HCT116 (cell line): ENCODE measurements at regions not wholly inside any gene's neighbourhood (a gene's known extent, or its start where the extent isn't known, plus 50 kb on each side); places are given as distances from the start of the nearest gene placed in this dataset.

Experiments
- ATAC-seq: fragments of 200-7000 bp; cut with Tn5 transposase; 2 replicates; pipeline ENCODE4 v1.9.1; 2020; ENCODE audit warnings: mild to moderate bottlenecking, moderate library complexity
- BruUV-seq: library from RNA; stranded (reverse); fragments of 400-500 nt; replicated peaks from 2 replicates; lab custom pipeline; 2021; lab: Mats Ljungman, UMichigan
- CTCF ChIA-PET: fragments of 300-600 bp; sonication (Branson Sonifier 250); formaldehyde crosslinking; loops from one replicate; lab custom pipeline; 2021; ENCODE audit warnings: antibody characterized with exemption; lab: Charles Lee
- POLR2A ChIA-PET: fragments of 300-600, 350-600 bp; sonication (Branson Sonifier 250); formaldehyde crosslinking; loops from one replicate; lab custom pipeline; 2021; ENCODE audit warnings: antibody characterized with exemption; lab: Charles Lee
- RAD21 ChIA-PET, 2 experiments: fragments of 300-600 bp; sonication (Branson Sonifier 250); formaldehyde crosslinking; loops; one replicate each; lab custom pipeline; 2023; ENCODE audit warnings: low total read pairs in 2 of 2; ENCODE audit not compliant: uncharacterized antibody in 2 of 2, unreplicated experiment in 2 of 2, low non-redundant PET in 1 of 2; lab: Charles Lee
- DNase-seq: peaks from one replicate; pipeline ENCODE4 v3.0.0-alpha.2; 2010; ENCODE audit warnings: low read depth, low spot score
- H2AFZ ChIP-seq: fragments of 200-600 bp; shearing (Covaris generic), sonication (generic); 2 replicates; pipeline ENCODE4 v1.6.1; 2017; ENCODE audit warnings: low read depth, mixed run types, mixed read lengths, antibody characterized with exemption, low read length; ENCODE audit not compliant: poor library complexity, severe bottlenecking
- H3K27ac ChIP-seq: 2 replicates; pipeline ENCODE4 v1.5.1; 2012; ENCODE audit warnings: low read depth, low read length
- H3K27me3 ChIP-seq: fragments of 200-600 bp; sonication (generic); 2 replicates; pipeline ENCODE4 v1.6.1; 2016; ENCODE audit warnings: mixed run types, low read length, mixed read lengths; ENCODE audit not compliant: insufficient read depth
- H3K36me3 ChIP-seq, 2 experiments: fragments of 200-500 bp in 1 of 2; fragments of 200-600 bp in 1 of 2; sonication (Bioruptor generic) in 1 of 2; sonication (generic) in 1 of 2; 2 replicates each; pipeline versions ENCODE4 v1.5.1 to v1.6.1; 2014 to 2016; ENCODE audit warnings: low read length in 2 of 2, inconsistent platforms in 1 of 2, mixed read lengths in 1 of 2, mixed run types in 1 of 2; ENCODE audit not compliant: insufficient read depth in 2 of 2, control insufficient read depth in 1 of 2
- H3K4me1 ChIP-seq, 2 experiments: fragments of 200-600 bp in 1 of 2; sonication (generic) in 1 of 2; 2 replicates each; pipeline versions ENCODE4 v1.5.1 to v1.6.1; 2012 to 2017; ENCODE audit warnings: low read length in 2 of 2, inconsistent platforms in 1 of 2, mild to moderate bottlenecking in 1 of 2, mixed read lengths in 1 of 2, mixed run types in 1 of 2, moderate library complexity in 1 of 2; ENCODE audit not compliant: insufficient read depth in 2 of 2, control insufficient read depth in 1 of 2
- H3K4me2 ChIP-seq: fragments of 200-600 bp; sonication (generic); 2 replicates; pipeline ENCODE4 v1.6.1; 2017; ENCODE audit warnings: mixed run types, low read length, mixed read lengths
- H3K4me3 ChIP-seq, 2 experiments: fragments of 200-600 bp in 1 of 2; sonication (generic) in 1 of 2; replicated peaks in 1 of 2; 2 replicates each; pipeline ENCODE4 v1.5.1; 2011 to 2016; ENCODE audit warnings: low read length in 2 of 2, control low read depth in 1 of 2, low read depth in 1 of 2, mild to moderate bottlenecking in 1 of 2, mixed read lengths in 1 of 2, mixed run types in 1 of 2
- H3K79me2 ChIP-seq: fragments of 200-600 bp; sonication (generic); 2 replicates; pipeline ENCODE4 v1.6.1; 2017; ENCODE audit warnings: mild to moderate bottlenecking, mixed run types, low read length, moderate library complexity, mixed read lengths; ENCODE audit not compliant: insufficient read depth
- H3K9ac ChIP-seq: fragments of 200-600 bp; sonication (generic); 2 replicates; pipeline ENCODE4 v1.6.1; 2016; ENCODE audit warnings: low read length, mixed read lengths
- H3K9me2 ChIP-seq: fragments of 200-600 bp; sonication (generic), shearing (Covaris generic); 2 replicates; pipeline ENCODE4 v1.6.1; 2017; ENCODE audit warnings: mixed run types, mild to moderate bottlenecking, moderate library complexity; ENCODE audit not compliant: insufficient read depth
- H3K9me3 ChIP-seq, 2 experiments: fragments of 200-500 bp in 1 of 2; fragments of 200-600 bp in 1 of 2; sonication (Bioruptor generic) in 1 of 2; sonication (generic) in 1 of 2; 2 replicates each; pipeline ENCODE4 v1.6.1; 2014 to 2017; ENCODE audit warnings: low read length in 2 of 2, mixed read lengths in 2 of 2, inconsistent platforms in 1 of 2, low read depth in 1 of 2, mild to moderate bottlenecking in 1 of 2, mixed run types in 1 of 2, moderate library complexity in 1 of 2; ENCODE audit not compliant: control insufficient read depth in 1 of 2, insufficient read depth in 1 of 2
- H4K20me1 ChIP-seq: fragments of 200-600 bp; sonication (generic), shearing (Covaris generic); 2 replicates; pipeline ENCODE4 v1.6.1; 2017; ENCODE audit warnings: mixed run types, mild to moderate bottlenecking, moderate library complexity; ENCODE audit not compliant: insufficient read depth
- CBX3 ChIP-seq: IDR thresholded peaks from 2 replicates; pipeline ENCODE4 v1.6.1; 2012; ENCODE audit warnings: low read depth
- ELF1 ChIP-seq: IDR thresholded peaks from 2 replicates; pipeline ENCODE4 v1.6.1; 2012; ENCODE audit warnings: low read depth, borderline replicate concordance
- EZH2 ChIP-seq: fragments of 200-600 bp; sonication (generic); IDR thresholded peaks from 2 replicates; pipeline ENCODE4 v1.6.1; 2017; ENCODE audit warnings: antibody characterized with exemption, mixed run types
- FOSL1 ChIP-seq: IDR thresholded peaks from 2 replicates; pipeline ENCODE4 v1.6.1; 2012; ENCODE audit warnings: low read depth
- JUND ChIP-seq: IDR thresholded peaks from 2 replicates; pipeline ENCODE4 v1.6.1; 2012
- POLR2A ChIP-seq: IDR thresholded peaks from 2 replicates; pipeline ENCODE4 v1.7.0; 2011; ENCODE audit warnings: borderline replicate concordance; ENCODE audit not compliant: insufficient read depth, insufficient read length; ENCODE audit errors: extremely low read depth
- RAD21 ChIP-seq: IDR thresholded peaks from 2 replicates; pipeline ENCODE4 v1.6.1; 2012; ENCODE audit warnings: low read depth, mild to moderate bottlenecking
- SP1 ChIP-seq: IDR thresholded peaks from 2 replicates; pipeline ENCODE4 v1.6.1; 2012; ENCODE audit warnings: low read depth
- TCF7L2 ChIP-seq: IDR thresholded peaks from 2 replicates; pipeline ENCODE4 v1.7.0; 2011; ENCODE audit warnings: borderline replicate concordance, inconsistent platforms; ENCODE audit not compliant: insufficient read depth, insufficient read length; ENCODE audit errors: extremely low read depth
- YY1 ChIP-seq: IDR thresholded peaks from 2 replicates; pipeline ENCODE4 v1.6.1; 2011; ENCODE audit warnings: low read length, low read depth, moderate library complexity, mild to moderate bottlenecking; ENCODE audit not compliant: insufficient replicate concordance; ENCODE audit errors: extremely low read depth
- ZFX ChIP-seq: fragments of 450-650 bp; IDR thresholded peaks from 2 replicates; pipeline ENCODE4 v1.6.1; 2017
- ZNF274 ChIP-seq: fragments of 200-500 bp; sonication (Bioruptor generic); IDR thresholded peaks from 2 replicates; pipeline ENCODE4 v1.6.1; 2014; ENCODE audit warnings: mild to moderate bottlenecking, low read depth, low read length, inconsistent platforms
- intact Hi-C: fragments of 100-400 bp; cut with micrococcal nuclease; formaldehyde crosslinking; loops from 2 replicates; pipeline ENCODE4 v1.10.0; 2022
- TF ChIP-seq, protein P1 (sequence below): IDR thresholded peaks from 2 replicates; pipeline ENCODE4 v1.6.1; 2012; ENCODE audit warnings: low read depth
- TF ChIP-seq, protein P2 (sequence below), 3 experiments: fragments of 200-600 bp in 1 of 3; sonication (generic) in 1 of 3; IDR thresholded peaks in 2 of 3; conservative IDR thresholded peaks in 1 of 3; 2 replicates each; pipeline ENCODE4 v1.5.1; 2012 to 2017; ENCODE audit warnings: low read depth in 2 of 3, low read length in 2 of 3, antibody characterized with exemption in 1 of 3, borderline replicate concordance in 1 of 3, control low read depth in 1 of 3, mild to moderate bottlenecking in 1 of 3, mixed read lengths in 1 of 3, mixed run types in 1 of 3, moderate library complexity in 1 of 3; ENCODE audit not compliant: insufficient read depth in 1 of 3
- TF ChIP-seq, protein P3 (sequence below): IDR thresholded peaks from 2 replicates; pipeline ENCODE4 v1.6.1; 2012

DNA sequence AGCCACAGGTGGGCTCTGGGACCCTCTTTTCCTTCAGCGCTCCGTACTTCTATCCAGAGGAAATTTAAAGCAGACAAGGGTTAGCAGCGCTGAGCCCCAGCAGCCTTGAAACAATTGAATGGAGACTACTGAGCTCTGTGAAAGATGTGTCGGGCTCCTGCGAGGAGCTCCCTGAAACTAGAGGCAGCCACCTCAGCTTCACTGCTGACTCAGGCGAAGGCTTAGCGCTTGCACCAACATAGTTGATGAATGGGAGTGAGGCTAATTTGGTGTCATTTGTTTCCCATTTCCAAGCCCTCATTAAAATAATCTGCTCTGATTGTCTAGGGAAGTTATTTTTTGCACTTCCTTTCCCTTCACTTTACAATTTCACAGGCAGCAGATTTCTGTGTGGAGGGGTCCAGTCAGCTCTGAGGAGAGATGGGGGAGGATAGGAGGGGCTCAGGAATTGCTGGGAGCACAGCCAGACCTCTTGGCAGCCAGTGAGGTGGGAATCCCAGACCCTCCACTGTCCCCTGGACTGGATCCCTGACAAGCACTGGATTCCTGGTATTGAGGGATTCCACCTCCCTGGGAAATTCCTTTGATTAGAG is 398.9 kb upstream of the PLXNA2 start:
- no peak overlapping the region for H2AFZ ChIP-seq
- no peak for DNase-seq
- no peak overlapping the region for H3K9ac ChIP-seq
- no peaks in the 10 kb centered on the region for H3K4me1 ChIP-seq
- H3K9me2 ChIP-seq, result no peaks in the 10 kb centered on the region
- H3K27ac ChIP-seq, result no peak overlapping the region
- H3K27me3 ChIP-seq, result no peaks in the 10 kb centered on the region
- POLR2A ChIA-PET, result no interaction called here
- no peak for TF ChIP-seq ZNF274
- TF ChIP-seq CBX3, result no peak
- TF ChIP-seq ELF1, result no peak
- TF ChIP-seq ZFX, result no peak
- no peak for TF ChIP-seq POLR2A
- TF ChIP-seq RAD21, result no peak
- no peak for TF ChIP-seq SP1
- TF ChIP-seq FOSL1, result no peak
- TF ChIP-seq JUND, result no peak
- TF ChIP-seq YY1, result no peak
- TF ChIP-seq TCF7L2, result no peak
- TF ChIP-seq, all 23 proteins: peak for 0
- Histone ChIP-seq H4K20me1 (no peaks in the 10 kb centered on the region), H3K4me3 (no peak overlapping the region), H3K79me2 (no peaks in the 10 kb centered on the region), H3K4me2 (no peak overlapping the region), H3K9me3 (no peaks in the 10 kb centered on the region), H3K36me3 (no peaks in the 10 kb centered on the region)
- BruUV-seq, result no TSS peak
- no peak for ATAC-seq
- ChIA-PET CTCF (no interaction called here), RAD21 (no interaction called here)
- intact Hi-C loops, result no loop called here

DNA sequence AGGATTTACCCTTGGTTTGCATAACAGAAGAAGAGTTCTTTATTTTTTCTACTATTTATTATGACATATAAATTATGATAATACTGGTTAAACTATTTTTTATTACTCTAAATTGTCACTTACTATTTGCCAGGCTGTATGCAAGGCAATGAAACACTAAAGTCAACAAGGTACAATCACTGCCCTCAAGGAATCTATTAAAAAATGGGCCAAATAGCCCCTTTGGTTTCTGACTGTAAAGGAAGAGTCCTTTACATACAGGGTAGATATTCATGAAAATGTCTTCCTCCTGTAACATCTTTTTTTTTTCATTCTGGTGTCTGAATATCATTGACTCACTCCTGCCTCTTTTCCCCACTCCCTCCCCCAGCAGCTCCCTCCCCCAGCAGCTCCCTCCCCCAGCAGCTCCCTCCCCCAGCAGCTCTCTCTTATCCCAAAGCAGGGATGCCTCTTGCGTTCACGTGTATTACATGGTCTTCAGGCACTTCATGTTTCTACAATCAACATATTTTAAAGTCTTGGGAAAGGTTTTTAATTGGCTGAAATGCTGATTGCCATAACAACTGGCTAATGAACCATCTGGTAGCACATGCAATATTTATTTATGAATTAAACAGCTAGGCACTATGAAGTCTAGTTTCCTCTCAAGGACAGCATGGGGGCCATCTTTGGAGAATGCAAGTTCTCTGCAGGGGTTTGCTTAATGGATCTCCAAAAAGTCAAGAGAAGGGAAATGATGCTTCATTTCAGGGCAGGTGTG is 400.4 kb upstream of the PLXNA2 start:
- Histone ChIP-seq H3K9me2 (no peaks in the 10 kb centered on the region), H4K20me1 (no peaks in the 10 kb centered on the region), H3K4me3 (no peak overlapping the region), H3K27me3 (no peaks in the 10 kb centered on the region), H3K9me3 (no peaks in the 10 kb centered on the region), H3K9ac (no peak overlapping the region), H3K79me2 (no peaks in the 10 kb centered on the region), H3K27ac (no peak overlapping the region), H2AFZ (no peak overlapping the region), H3K4me2 (no peak overlapping the region), H3K4me1 (no peaks in the 10 kb centered on the region), H3K36me3 (no peaks in the 10 kb centered on the region)
- ChIA-PET POLR2A (no interaction called here), CTCF (no interaction called here), RAD21 (no interaction called here)
- ATAC-seq (no peak), DNase-seq (no peak)
- intact Hi-C loops, result no loop called here
- no TSS peak for BruUV-seq
- no peak for TF ChIP-seq FOSL1
- TF ChIP-seq POLR2A, result no peak
- TF ChIP-seq, protein P1, sequence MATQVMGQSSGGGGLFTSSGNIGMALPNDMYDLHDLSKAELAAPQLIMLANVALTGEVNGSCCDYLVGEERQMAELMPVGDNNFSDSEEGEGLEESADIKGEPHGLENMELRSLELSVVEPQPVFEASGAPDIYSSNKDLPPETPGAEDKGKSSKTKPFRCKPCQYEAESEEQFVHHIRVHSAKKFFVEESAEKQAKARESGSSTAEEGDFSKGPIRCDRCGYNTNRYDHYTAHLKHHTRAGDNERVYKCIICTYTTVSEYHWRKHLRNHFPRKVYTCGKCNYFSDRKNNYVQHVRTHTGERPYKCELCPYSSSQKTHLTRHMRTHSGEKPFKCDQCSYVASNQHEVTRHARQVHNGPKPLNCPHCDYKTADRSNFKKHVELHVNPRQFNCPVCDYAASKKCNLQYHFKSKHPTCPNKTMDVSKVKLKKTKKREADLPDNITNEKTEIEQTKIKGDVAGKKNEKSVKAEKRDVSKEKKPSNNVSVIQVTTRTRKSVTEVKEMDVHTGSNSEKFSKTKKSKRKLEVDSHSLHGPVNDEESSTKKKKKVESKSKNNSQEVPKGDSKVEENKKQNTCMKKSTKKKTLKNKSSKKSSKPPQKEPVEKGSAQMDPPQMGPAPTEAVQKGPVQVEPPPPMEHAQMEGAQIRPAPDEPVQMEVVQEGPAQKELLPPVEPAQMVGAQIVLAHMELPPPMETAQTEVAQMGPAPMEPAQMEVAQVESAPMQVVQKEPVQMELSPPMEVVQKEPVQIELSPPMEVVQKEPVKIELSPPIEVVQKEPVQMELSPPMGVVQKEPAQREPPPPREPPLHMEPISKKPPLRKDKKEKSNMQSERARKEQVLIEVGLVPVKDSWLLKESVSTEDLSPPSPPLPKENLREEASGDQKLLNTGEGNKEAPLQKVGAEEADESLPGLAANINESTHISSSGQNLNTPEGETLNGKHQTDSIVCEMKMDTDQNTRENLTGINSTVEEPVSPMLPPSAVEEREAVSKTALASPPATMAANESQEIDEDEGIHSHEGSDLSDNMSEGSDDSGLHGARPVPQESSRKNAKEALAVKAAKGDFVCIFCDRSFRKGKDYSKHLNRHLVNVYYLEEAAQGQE, result no peak
- TF ChIP-seq, protein P2, sequence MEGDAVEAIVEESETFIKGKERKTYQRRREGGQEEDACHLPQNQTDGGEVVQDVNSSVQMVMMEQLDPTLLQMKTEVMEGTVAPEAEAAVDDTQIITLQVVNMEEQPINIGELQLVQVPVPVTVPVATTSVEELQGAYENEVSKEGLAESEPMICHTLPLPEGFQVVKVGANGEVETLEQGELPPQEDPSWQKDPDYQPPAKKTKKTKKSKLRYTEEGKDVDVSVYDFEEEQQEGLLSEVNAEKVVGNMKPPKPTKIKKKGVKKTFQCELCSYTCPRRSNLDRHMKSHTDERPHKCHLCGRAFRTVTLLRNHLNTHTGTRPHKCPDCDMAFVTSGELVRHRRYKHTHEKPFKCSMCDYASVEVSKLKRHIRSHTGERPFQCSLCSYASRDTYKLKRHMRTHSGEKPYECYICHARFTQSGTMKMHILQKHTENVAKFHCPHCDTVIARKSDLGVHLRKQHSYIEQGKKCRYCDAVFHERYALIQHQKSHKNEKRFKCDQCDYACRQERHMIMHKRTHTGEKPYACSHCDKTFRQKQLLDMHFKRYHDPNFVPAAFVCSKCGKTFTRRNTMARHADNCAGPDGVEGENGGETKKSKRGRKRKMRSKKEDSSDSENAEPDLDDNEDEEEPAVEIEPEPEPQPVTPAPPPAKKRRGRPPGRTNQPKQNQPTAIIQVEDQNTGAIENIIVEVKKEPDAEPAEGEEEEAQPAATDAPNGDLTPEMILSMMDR (IDR thresholded peaks at IDR 0.05 in 2 of 3, conservative IDR thresholded peaks at IDR 0.05 in 1 of 3; ENCODE audit: borderline replicate concordance in 1 of 3, insufficient read depth in 1 of 3, low read depth in 2 of 3, low read length in 2 of 3), result no peak
- no peak for TF ChIP-seq ELF1
- TF ChIP-seq, protein P3, sequence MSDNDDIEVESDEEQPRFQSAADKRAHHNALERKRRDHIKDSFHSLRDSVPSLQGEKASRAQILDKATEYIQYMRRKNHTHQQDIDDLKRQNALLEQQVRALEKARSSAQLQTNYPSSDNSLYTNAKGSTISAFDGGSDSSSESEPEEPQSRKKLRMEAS, result no peak
- no peak for TF ChIP-seq EZH2
- no peak for TF ChIP-seq SP1
